Renal pelvis (tissue), 1 donor: ENCODE measurements at regions not wholly inside any gene's neighbourhood (a gene's known extent, or its start where the extent isn't known, plus 50 kb on each side); places are given as distances from the start of the nearest gene placed in this dataset.

ENCODE experiments used
- DNase-seq: peaks from one replicate; pipeline ENCODE4 v3.0.0-alpha.2; 2013

DNA sequence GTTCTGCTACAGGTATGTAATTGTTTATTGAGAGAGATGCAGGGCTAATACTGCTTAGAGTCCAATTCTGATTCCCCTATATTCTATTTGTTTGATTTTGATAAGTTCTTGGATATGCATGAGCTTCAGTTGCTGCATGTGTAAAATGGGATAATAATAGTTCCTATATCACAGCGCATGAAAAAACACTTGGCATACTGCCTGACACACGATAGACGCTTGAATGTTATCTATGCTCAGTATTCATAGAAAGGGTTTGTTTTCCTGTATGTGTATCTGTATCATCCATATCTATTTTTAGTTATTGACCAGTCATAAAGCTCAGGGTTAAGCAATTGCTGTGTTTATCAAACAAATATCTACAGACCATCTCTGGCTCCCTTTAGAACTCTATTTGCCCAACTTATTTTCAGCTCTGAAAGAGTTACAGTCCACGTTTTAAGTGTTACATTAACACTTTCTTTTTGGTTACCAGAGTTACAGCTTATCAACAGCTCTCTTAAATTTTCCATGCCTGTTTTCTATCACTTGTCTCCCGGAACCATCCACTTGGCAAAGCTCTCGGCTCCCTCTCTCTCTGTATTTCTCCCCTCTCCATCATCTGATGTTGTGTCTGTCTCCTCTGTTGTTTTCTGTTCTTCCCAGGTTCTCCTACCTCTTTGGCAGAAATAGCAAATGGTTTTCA is 334.8 kb downstream of the CBLN1 start:
- no peak for DNase-seq

DNA sequence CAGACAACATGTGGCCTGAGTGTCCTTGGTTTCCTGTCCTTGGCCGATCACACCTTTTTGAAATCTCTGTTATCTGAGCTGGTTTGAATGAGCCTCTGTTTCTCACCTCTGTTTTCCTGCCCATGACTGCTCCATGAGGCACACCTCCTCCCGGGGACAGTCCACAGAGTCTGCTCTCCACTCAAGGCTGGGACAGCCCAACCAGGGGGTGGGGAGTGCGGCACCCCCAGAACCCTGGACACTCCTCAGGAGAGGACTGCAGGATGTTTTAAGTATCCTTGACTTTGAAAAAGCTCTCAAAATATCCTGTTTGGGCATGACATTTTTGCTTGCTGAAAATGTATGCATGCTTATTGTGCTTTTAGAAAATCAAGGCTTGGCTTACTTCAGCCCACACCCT is 333.0 kb upstream of the N4BP1 start:
- DNase-seq: no peak

DNA sequence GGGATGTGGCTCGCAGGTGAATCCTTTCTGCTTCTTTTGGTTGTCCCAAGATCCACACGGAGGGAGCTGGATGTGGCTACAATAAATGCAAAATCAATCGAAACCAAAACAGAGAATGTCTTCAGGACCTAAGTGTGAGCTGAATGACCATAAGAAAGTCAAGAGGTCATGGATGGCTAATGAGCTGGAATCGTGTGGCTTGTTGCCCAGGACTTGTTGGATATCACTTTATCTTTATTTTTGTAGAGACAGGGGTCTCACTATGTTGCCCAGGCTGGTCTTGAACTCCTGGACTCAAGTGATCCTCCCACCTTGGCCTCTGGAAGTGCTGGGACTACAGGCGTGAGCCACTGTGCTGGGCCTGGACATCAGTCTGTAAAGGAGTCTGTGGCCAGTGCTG is 326.8 kb upstream of the N4BP1 start:
- no peak for DNase-seq

DNA sequence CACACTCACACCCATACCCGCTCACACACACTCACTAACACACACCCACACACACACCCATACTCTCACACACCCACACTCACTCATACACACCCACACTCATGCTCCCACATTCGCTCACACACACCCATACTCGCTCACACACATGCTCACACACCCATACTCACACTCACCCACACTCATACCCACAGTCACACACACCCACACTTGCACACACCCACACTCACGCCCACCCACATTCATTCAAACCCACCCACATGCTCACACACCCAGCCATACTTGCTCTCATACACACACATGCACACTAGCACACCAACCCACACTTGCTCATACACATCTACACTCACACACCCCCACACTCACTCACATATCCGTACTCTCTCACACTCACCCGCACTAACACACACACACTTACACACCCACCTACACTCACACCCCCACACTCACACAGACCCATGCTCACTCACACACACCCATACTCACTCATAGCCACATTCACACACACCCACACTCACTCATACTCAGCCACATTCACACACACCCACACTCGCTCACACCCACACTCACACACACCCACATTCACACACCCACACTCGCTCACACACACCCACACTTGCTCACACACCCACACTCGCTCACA is 322.4 kb upstream of the N4BP1 start:
- no peak for DNase-seq

DNA sequence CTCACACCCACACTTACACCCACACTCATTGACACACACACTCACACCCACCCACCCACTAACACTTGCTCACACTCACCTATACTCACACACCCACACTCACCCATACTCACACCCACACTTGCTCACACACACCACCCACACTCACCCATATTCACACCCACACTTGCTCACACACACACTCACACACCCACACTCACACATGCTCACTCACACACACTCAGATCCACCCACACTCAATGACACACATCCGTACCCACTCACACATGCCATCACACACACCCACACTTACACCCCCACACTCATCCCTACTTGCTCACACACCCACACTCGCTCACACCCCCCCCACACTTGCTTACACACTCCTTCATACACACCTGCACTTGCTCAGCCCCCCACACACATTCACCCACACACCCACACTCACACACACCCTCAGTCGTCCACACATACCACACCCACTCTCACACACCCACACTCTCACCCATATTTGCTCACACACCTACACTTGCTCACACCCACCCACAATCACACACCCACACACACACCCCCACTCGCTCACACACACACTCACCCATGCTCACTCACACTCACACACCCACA is 321.1 kb upstream of the N4BP1 start:
- no peak for DNase-seq

GRCh38 chr16:48919791-48920190 is 309.8 kb upstream of the N4BP1 start:
- no peak for DNase-seq

- DNase-seq: no peak
Observed at GRCh38 chr16:48918520-48919258, 308.7 kb upstream of the N4BP1 start.

DNA sequence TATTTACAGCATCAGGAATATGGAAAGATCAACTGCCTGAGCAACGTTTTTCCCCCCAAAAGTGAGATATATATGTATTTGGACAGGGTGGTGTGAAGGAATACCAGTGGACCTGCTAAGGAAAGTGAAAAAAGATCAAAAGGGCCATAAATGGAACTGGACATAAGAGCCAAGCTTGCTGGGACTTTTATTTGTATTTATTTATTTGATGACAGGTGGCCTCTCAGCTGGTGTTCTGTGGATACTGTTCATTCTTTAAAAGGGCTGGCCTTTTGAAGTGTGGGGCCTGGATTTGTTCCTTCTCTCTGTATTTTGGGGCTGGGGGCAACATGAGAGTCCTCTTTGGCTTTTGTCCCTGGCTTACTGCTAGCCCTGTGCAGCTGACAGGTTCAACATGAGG is 306.6 kb upstream of the N4BP1 start:
- no peak for DNase-seq

- no peak for DNase-seq
Observed at GRCh38 chr16:48914070-48914469, 304.1 kb upstream of the N4BP1 start.

DNA sequence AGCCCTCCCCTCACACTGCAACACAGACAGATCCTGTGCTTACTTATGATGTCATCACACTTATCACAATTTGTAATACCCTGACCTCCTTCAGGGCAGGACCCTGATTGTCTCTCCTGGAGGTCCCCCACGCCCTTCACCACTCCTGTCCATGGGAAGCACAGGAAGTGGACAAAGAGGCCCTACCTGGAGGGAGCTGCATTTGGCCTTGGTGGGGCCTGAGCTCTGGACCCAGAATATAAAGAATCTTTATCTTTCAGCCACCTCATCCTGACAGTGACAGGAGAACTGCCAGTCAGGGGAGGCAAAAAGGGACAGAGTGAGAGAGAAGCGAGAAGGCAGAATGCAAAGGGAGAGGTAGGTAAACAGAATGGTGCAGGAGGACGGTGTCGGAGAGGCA is 303.4 kb upstream of the N4BP1 start:
- DNase-seq: no peak

GRCh38 chr16:48912360-48912759 is 302.4 kb upstream of the N4BP1 start:
- DNase-seq: no peak

- no peak for DNase-seq
Observed at GRCh38 chr16:48911700-48912099, 301.7 kb upstream of the N4BP1 start.

- DNase-seq: no peak
Observed at GRCh38 chr16:48910214-48910613, 300.2 kb upstream of the N4BP1 start.

GRCh38 chr16:48909231-48909630 is 299.3 kb upstream of the N4BP1 start:
- no peak for DNase-seq

GRCh38 chr16:48907906-48908634 is 298.1 kb upstream of the N4BP1 start:
- DNase-seq: no peak

- DNase-seq: no peak
Observed at GRCh38 chr16:48905632-48906505, 295.9 kb upstream of the N4BP1 start.

DNA sequence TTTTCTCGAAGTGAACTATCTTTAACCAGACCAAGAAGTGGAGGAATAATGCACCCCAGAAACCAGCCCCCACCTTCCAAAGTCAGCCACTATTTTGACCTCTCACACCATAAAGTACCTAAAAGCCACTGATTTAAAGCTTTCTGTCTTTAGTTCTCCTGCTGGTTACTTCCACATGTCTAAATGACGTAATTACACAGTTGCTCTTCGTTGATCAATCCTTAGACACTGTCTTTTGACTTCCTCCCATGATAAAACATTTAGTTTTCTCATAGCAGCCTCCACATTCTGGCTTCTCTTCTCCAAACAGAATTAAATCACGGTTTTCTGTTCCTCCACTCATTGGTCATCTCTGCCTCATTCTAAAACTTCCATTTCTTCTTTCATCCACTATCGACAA is 294.4 kb upstream of the N4BP1 start:
- DNase-seq: no peak

GRCh38 chr16:48903039-48903438 is 293.1 kb upstream of the N4BP1 start:
- no peak for DNase-seq

- no peak for DNase-seq
Observed at GRCh38 chr16:48901712-48902374, 291.9 kb upstream of the N4BP1 start.

DNA sequence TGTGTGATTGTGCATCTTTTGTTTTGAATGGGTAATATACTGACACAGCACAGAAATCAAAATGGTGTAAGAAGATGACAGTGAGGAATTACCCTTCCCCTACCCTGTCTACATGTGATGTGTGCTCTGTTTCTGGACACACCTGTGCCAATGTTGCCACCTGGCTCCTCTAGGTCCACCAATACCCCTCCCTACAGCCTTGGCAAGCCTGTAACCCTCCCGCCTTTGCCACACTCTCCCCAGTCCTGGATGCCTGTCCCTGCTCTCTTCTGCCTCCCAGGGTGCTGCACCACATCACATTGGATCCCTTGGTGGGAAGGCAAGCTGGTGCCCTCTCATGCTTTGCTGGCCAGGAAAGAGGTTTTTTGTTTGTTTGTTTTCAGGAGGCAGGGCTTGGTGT is 289.5 kb upstream of the N4BP1 start:
- no peak for DNase-seq
